Lower leg skin (tissue), 3 donors: ENCODE measurements at regions not wholly inside any gene's neighbourhood (a gene's known extent, or its start where the extent isn't known, plus 50 kb on each side); places are given as distances from the start of the nearest gene placed in this dataset.

ENCODE experiments used
- POLR2A ChIP-seq, 2 donors: fragments of 450-650 bp; IDR thresholded peaks; one replicate each; pipeline ENCODE4 v1.6.1; 2016 to 2017; ENCODE audit warnings: antibody characterized with exemption in 2 of 2, mild to moderate bottlenecking in 1 of 2, moderate library complexity in 1 of 2
- TF ChIP-seq, protein P1 (sequence below), 3 donors: fragments of 450-650 bp; IDR thresholded peaks; one replicate each; pipeline ENCODE4 v1.5.1; 2016; ENCODE audit warnings: antibody characterized with exemption in 3 of 3, mild to moderate bottlenecking in 3 of 3, moderate library complexity in 2 of 3

DNA sequence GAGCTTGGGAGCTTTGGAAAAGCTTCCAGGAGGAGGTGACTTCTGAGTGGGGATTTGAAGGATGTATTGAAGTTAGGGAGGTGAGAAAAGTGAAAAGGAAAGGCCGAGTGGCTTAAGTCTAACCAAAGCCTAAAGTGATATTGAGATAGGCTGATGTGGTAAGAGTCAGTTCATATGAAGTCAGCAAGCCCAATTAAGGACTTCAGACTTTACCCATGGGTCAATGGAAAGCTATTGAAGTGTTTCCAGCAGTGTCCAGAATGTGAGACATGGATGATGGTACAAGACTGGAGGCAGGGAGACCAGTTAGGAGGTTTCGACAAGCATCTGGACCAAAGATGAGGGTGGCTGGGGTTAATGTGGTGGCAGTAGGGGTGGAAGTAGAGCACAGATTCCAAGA, 134.3 kb upstream of the WWC1 start:
- TF ChIP-seq, protein P1, sequence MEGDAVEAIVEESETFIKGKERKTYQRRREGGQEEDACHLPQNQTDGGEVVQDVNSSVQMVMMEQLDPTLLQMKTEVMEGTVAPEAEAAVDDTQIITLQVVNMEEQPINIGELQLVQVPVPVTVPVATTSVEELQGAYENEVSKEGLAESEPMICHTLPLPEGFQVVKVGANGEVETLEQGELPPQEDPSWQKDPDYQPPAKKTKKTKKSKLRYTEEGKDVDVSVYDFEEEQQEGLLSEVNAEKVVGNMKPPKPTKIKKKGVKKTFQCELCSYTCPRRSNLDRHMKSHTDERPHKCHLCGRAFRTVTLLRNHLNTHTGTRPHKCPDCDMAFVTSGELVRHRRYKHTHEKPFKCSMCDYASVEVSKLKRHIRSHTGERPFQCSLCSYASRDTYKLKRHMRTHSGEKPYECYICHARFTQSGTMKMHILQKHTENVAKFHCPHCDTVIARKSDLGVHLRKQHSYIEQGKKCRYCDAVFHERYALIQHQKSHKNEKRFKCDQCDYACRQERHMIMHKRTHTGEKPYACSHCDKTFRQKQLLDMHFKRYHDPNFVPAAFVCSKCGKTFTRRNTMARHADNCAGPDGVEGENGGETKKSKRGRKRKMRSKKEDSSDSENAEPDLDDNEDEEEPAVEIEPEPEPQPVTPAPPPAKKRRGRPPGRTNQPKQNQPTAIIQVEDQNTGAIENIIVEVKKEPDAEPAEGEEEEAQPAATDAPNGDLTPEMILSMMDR (IDR thresholded peaks at IDR 0.05), result no peak
- no peak for TF ChIP-seq POLR2A (IDR thresholded peaks at IDR 0.05)
